Spinal cord (tissue), 9 donors: ENCODE measurements at regions not wholly inside any gene's neighbourhood (a gene's known extent, or its start where the extent isn't known, plus 50 kb on each side); places are given as distances from the start of the nearest gene placed in this dataset.
A peak's percentile ranks its signal among the peaks of the same experiment; 100 is the strongest.

ENCODE experiments used
- DNase-seq, 6 donors: peaks; one replicate each; pipeline versions ENCODE4 v3.0.0 to v3.0.0-alpha.2; 2013 to 2015; ENCODE audit warnings: low spot score in 6 of 6, low read depth in 4 of 6
- H3K27ac ChIP-seq: one replicate; pipeline ENCODE4 v1.5.1; 2013; ENCODE audit warnings: low read depth, low read length, control low read depth
- H3K27me3 ChIP-seq: one replicate; pipeline ENCODE4 v1.6.1; 2013; ENCODE audit warnings: low read length; ENCODE audit not compliant: control insufficient read depth, insufficient read depth
- H3K36me3 ChIP-seq: one replicate; pipeline ENCODE4 v1.6.1; 2013; ENCODE audit warnings: low read length; ENCODE audit not compliant: control insufficient read depth, insufficient read depth
- H3K4me1 ChIP-seq: one replicate; pipeline ENCODE4 v1.6.1; 2013; ENCODE audit warnings: low read length; ENCODE audit not compliant: control insufficient read depth, insufficient read depth
- H3K4me3 ChIP-seq: one replicate; pipeline ENCODE4 v1.5.1; 2013; ENCODE audit warnings: low read depth, low read length, control low read depth
- H3K9me3 ChIP-seq: one replicate; pipeline ENCODE4 v1.6.1; 2013; ENCODE audit warnings: low read length; ENCODE audit not compliant: control insufficient read depth, insufficient read depth
- WGBS: methylation state at CpG from one replicate; pipeline ENCODE4 v1.1.5; 2013; ENCODE audit warnings: missing lambda C conversion rate; ENCODE audit not compliant: insufficient coverage; 5-methylcytosine and 5-hydroxymethylcytosine counted together
- donor health status: healthy.

GRCh38 chr14:101361451-101362433, 199.6 kb upstream of the DIO3 start:
- 93% methylated on average over 20 of the region's 20 CpGs for whole genome bisulfite sequencing
- Histone ChIP-seq H3K27me3 (peaks cover 2% of the 10 kb centered on the region), H3K4me1 (peaks cover 38% of the 10 kb centered on the region), H3K36me3 (no peaks in the 10 kb centered on the region), H3K9me3 (no peaks in the 10 kb centered on the region), H3K27ac (no peak overlapping the region), H3K4me3 (no peak overlapping the region)
- no peak for DNase-seq

GRCh38 chr14:101362529-101363260, 198.6 kb upstream of the DIO3 start:
- DNase-seq: no peak
- Histone ChIP-seq H3K36me3 (no peaks in the 10 kb centered on the region), H3K27me3 (peaks cover 2% of the 10 kb centered on the region), H3K27ac (no peak overlapping the region), H3K9me3 (no peaks in the 10 kb centered on the region), H3K4me1 (peaks cover 42% of the 10 kb centered on the region), H3K4me3 (no peak overlapping the region)
- 92% methylated on average over 17 of the region's 17 CpGs for WGBS

GRCh38 chr14:101363261-101363555, 198.1 kb upstream of the DIO3 start:
- Histone ChIP-seq H3K4me1 (peaks cover 44% of the 10 kb centered on the region), H3K27me3 (peaks cover 2% of the 10 kb centered on the region), H3K27ac (no peak overlapping the region), H3K4me3 (no peak overlapping the region), H3K36me3 (no peaks in the 10 kb centered on the region), H3K9me3 (no peaks in the 10 kb centered on the region)
- no peak for DNase-seq
- WGBS: 100% methylated on average over 1 of the region's 2 CpGs

DNA sequence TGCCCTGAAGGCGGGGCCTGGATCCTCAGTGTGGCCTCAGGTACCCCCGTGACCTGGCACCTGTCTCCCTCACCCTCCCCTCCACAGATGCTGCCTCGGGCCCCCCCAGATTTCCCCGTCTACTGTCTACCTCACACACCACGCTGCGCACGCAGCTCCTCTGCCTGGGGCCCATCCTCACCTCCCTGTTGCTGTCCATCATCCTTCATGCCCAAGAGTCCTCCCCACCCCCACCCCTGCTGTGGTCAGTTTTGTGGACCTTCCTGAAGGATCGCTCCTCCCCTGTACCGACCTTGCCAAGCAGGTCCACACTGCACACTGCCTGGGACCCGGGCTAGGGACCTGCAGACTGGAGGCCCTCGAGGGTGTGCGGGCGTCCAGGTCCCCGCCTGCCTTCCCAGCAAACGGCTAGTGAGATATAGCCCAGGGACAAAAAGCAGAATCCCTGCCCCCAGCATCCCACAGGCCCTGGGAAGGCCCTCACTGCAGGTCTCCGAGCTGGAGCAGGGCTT, 197.4 kb upstream of the DIO3 start:
- H3K27ac ChIP-seq: no peak overlapping the region

DNA sequence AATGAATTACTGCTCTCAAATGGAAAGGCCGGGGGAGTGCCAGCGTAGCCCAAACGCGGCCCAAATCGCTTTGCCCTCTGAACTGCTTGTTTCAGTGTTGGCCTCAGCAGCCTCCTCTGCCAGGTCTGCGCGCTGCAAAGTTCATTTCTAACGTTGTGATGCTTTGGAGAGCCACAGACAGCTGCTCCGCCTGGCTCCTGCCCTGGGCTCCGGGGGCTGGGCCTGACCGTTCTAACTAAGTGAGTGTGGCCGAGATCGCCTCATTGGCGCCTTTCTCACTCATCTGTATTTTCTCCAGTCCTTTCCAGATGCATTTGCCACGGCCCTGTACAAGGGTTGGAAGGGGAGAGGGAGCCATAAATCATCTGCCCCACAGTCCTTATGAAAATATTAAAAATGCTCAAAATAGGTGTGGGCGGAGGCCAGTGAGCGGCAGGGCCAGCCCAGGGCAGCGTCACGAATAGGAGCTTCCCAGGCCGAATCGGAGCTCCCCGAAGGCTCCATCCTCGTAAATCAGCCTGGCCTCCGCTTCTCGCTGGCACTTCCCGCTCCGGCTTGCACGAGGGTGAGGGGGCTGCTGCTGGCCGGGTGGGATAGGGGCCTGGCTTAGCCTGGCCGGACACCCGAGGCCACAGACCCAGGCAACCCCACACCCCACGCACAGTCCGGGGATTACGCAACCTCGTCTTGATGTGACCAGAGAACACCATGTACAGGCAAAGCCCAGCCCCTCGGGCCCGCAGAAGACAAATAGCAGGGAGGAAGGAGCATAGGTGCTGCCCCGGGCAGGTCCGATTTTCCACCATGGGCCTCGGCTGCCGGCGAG, 196.6 kb upstream of the DIO3 start:
- Histone ChIP-seq H3K27ac (no peak overlapping the region), H3K4me1 (peaks cover 38% of the 10 kb centered on the region), H3K9me3 (no peaks in the 10 kb centered on the region), H3K4me3 (no peak overlapping the region), H3K36me3 (no peaks in the 10 kb centered on the region), H3K27me3 (peaks cover 2% of the 10 kb centered on the region)
- DNase-seq: peak in 1 of 6 donors; percentile 43
- 61% methylated on average over 37 of the region's 42 CpGs for WGBS

More for the DNA sequence above, 197.4 kb upstream of the DIO3 start:
- H3K9me3 ChIP-seq: no peaks in the 10 kb centered on the region
- peaks cover 2% of the 10 kb centered on the region for H3K27me3 ChIP-seq
- WGBS: 84% methylated on average over 15 of the region's 16 CpGs
- no peak for DNase-seq
- H3K36me3 ChIP-seq: no peaks in the 10 kb centered on the region
- no peak overlapping the region for H3K4me3 ChIP-seq
- peaks cover 44% of the 10 kb centered on the region for H3K4me1 ChIP-seq

- no peak overlapping the region for H3K4me3 ChIP-seq
- H3K36me3 ChIP-seq: no peaks in the 10 kb centered on the region
- H3K4me1 ChIP-seq: peaks cover 31% of the 10 kb centered on the region
- H3K27me3 ChIP-seq: peaks cover 2% of the 10 kb centered on the region
- no peak overlapping the region for H3K27ac ChIP-seq
- no peak for DNase-seq
- H3K9me3 ChIP-seq: no peaks in the 10 kb centered on the region
- 89% methylated on average over 18 of the region's 20 CpGs for WGBS
These were observed 195.8 kb upstream of the DIO3 start for GRCh38 chr14:101365329-101366158.

DNA sequence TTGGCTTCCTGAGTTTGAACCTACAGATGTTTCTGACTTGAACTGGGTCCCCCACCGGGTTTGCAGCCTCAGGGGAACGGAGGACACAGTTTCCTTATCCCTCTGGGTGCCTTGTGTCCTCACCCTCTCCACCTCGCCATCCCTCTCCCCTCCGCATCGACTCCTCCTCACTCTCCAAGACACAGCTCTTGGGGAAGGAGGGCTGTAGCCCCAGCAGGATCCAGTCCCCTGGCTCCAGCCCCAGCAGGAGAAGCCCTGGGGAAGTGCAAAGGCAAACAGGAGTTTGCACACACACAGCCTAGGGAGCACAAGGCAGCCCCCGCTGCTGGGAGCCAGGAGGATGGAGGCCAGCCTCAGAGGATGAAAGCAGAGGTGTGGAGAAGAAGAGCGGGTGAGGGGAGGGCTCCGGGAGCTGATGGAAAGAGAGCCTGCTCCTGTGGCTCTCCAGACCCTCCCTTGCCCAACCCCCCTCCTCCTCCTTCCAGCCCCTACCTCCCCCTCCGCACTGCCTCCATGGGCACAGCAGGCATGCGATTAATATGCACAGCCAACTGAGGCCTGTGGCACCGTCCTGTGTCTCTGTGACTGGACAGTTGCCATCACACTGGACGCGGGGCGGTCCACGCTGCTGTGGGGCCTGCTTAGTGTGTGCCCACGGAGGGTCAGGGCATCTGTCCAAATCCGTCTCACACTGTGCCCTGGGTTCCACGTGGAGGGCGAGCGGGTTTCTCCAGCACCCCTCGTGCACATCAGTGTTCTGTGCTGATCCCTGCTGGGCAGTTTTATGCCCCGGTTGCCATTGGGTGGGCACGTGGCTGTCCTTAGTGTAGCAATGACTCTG, 193.7 kb upstream of the DIO3 start:
- Histone ChIP-seq H3K27ac (no peak overlapping the region), H3K4me3 (no peak overlapping the region), H3K27me3 (peaks cover 2% of the 10 kb centered on the region), H3K36me3 (no peaks in the 10 kb centered on the region), H3K9me3 (no peaks in the 10 kb centered on the region), H3K4me1 (peaks cover 27% of the 10 kb centered on the region)
- WGBS: 45% methylated on average over 19 of the region's 23 CpGs
- DNase-seq: no peak

- H3K27ac ChIP-seq: no peak overlapping the region
- H3K4me3 ChIP-seq: no peak overlapping the region
- H3K36me3 ChIP-seq: no peaks in the 10 kb centered on the region
- no peaks in the 10 kb centered on the region for H3K9me3 ChIP-seq
- WGBS: 92% methylated on average over 3 of the region's 6 CpGs
- no peak for DNase-seq
- peaks cover 27% of the 10 kb centered on the region for H3K4me1 ChIP-seq
- H3K27me3 ChIP-seq: peaks cover 2% of the 10 kb centered on the region
These were observed 192.7 kb upstream of the DIO3 start for GRCh38 chr14:101368629-101369028.
